SK-N-MC (cell line): ENCODE measurements at regions not wholly inside any gene's neighbourhood (a gene's known extent, or its start where the extent isn't known, plus 50 kb on each side); places are given as distances from the start of the nearest gene placed in this dataset.

Experiments used
- EZH2 ChIP-seq: fragments of 200-600 bp; sonication (generic); IDR thresholded peaks from one replicate; pipeline ENCODE4 v1.6.1; 2017; ENCODE audit warnings: antibody characterized with exemption
- FOXP2 ChIP-seq: optimal IDR thresholded peaks from 2 replicates; pipeline ENCODE3; 2011; ENCODE audit warnings: mild to moderate bottlenecking, moderate library complexity; ENCODE audit not compliant: insufficient read depth; ENCODE audit errors: extremely low read length, control extremely low read depth
- POLR2AphosphoS5 ChIP-seq: IDR thresholded peaks from 2 replicates; pipeline ENCODE4 v1.6.1; 2012; ENCODE audit warnings: mild to moderate bottlenecking, low read depth, low read length, borderline replicate concordance

DNA sequence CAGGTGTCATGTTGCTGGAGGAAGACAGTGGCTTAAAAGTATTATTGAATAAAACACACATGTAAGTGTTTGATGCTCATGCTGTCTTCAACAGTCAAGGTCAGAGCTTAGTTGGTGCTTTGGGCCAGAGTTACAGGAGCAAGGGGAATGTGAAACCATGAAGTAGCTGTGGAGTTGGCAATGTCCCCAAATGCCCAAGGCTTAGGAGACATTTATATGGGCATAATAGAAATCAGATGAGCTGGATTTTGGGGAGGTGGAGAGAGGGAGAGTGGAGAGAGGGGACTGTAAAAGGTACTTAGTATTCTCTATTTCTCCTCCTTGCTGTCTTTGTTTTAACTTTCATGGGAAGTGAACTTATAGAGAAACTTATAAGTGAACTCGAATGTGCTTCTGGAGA, 407.8 kb downstream of the ETS1 start:
- no peak for TF ChIP-seq EZH2
- TF ChIP-seq POLR2AphosphoS5, result no peak
- TF ChIP-seq FOXP2, result no peak
